SK-N-SH (cell line): ENCODE measurements at regions not wholly inside any gene's neighbourhood (a gene's known extent, or its start where the extent isn't known, plus 50 kb on each side); places are given as distances from the start of the nearest gene placed in this dataset.

Experiments used
- CTCF ChIP-seq: fragments of 200-600 bp; sonication (generic); IDR thresholded peaks from 2 replicates; pipeline ENCODE4 v1.6.1; 2017; ENCODE audit warnings: antibody characterized with exemption, mild to moderate bottlenecking, moderate library complexity
- EP300 ChIP-seq, 2 experiments: IDR thresholded peaks; 2 replicates each; pipeline versions ENCODE4 v1.4.0 to v1.6.1; 2012; ENCODE audit warnings: borderline replicate concordance in 1 of 2, low read depth in 1 of 2, low read length in 1 of 2
- GABPA ChIP-seq: IDR thresholded peaks from 2 replicates; pipeline ENCODE4 v1.4.0; 2012; ENCODE audit warnings: low read depth, mild to moderate bottlenecking
- JUND ChIP-seq: IDR thresholded peaks from 2 replicates; pipeline ENCODE4 v1.4.0; 2012
- MEF2A ChIP-seq: IDR thresholded peaks from 2 replicates; pipeline ENCODE4 v1.4.0; 2012; ENCODE audit warnings: low read depth, borderline replicate concordance
- POLR2AphosphoS5 ChIP-seq: IDR thresholded peaks from 2 replicates; pipeline ENCODE4 v1.6.1; 2012; ENCODE audit warnings: low read depth, low read length
- REST ChIP-seq: IDR thresholded peaks from 2 replicates; pipeline ENCODE4 v1.6.1; 2012; ENCODE audit warnings: mild to moderate bottlenecking, low read depth, low read length, moderate library complexity
- RFX5 ChIP-seq: IDR thresholded peaks from 2 replicates; pipeline ENCODE4 v1.6.1; 2012; ENCODE audit warnings: mild to moderate bottlenecking, improper control_type of control experiment, low read length
- SIN3A ChIP-seq: IDR thresholded peaks from 2 replicates; pipeline ENCODE4 v1.6.1; 2012; ENCODE audit warnings: low read depth, mild to moderate bottlenecking, low read length, moderate library complexity, borderline replicate concordance
- USF1 ChIP-seq: IDR thresholded peaks from 2 replicates; pipeline ENCODE4 v1.4.0; 2012; ENCODE audit warnings: low read depth, borderline replicate concordance
- YY1 ChIP-seq: IDR thresholded peaks from 2 replicates; pipeline ENCODE4 v1.4.0; 2012; ENCODE audit warnings: low read depth, mild to moderate bottlenecking

- no peak for TF ChIP-seq YY1
- TF ChIP-seq CTCF = no peak
- no peak for TF ChIP-seq GABPA
- TF ChIP-seq SIN3A = no peak
- no peak for TF ChIP-seq RFX5
- no peak for TF ChIP-seq EP300 (IDR thresholded peaks at IDR 0.05; ENCODE audit: borderline replicate concordance in 1 of 2, low read depth in 1 of 2, low read length in 1 of 2)
- no peak for TF ChIP-seq JUND
- no peak for TF ChIP-seq MEF2A
- no peak for TF ChIP-seq USF1
- no peak for TF ChIP-seq REST
- no peak for TF ChIP-seq POLR2AphosphoS5
These were observed 55.5 kb downstream of the PRR15 start for GRCh38 chr7:29619111-29619510.
